Heart left ventricle (tissue), 16 donors: ENCODE measurements at regions not wholly inside any gene's neighbourhood (a gene's known extent, or its start where the extent isn't known, plus 50 kb on each side); places are given as distances from the start of the nearest gene placed in this dataset.

Source experiments
- ATAC-seq, 4 donors: fragments of 200-7000 bp; cut with Tn5 transposase; one replicate each; pipeline ENCODE4 v1.9.1; 2020 to 2022; ENCODE audit warnings: moderate library complexity in 4 of 4, mild to moderate bottlenecking in 3 of 4, moderate number of reproducible peaks in 1 of 4
- DNase-seq, 5 donors: peaks; one replicate each; pipeline ENCODE4 v3.0.0-alpha.2; 2020
- H3K27ac ChIP-seq, 12 donors: fragments of 200-600 bp; sonication (generic) in 4 of 12; one replicate each; pipeline versions ENCODE4 v1.5.0 to v1.8.0; 2016 to 2022; ENCODE audit warnings: mild to moderate bottlenecking in 2 of 12
- H3K27me3 ChIP-seq, 9 donors: fragments of 200-600 bp; sonication (generic) in 2 of 9; one replicate each; pipeline versions ENCODE4 v1.5.1 to v1.8.0; 2016 to 2022; ENCODE audit warnings: mild to moderate bottlenecking in 3 of 9
- H3K36me3 ChIP-seq, 9 donors: fragments of 200-600 bp; sonication (generic) in 2 of 9; one replicate each; pipeline versions ENCODE4 v1.5.0 to v1.8.0; 2018 to 2022; ENCODE audit warnings: mild to moderate bottlenecking in 2 of 9
- H3K4me1 ChIP-seq, 12 donors: fragments of 200-600 bp; sonication (generic) in 4 of 12; one replicate each; pipeline versions ENCODE4 v1.5.0 to v1.8.0; 2016 to 2022; ENCODE audit warnings: mild to moderate bottlenecking in 3 of 12
- H3K4me3 ChIP-seq, 12 donors: fragments of 200-600 bp; sonication (generic) in 4 of 12; one replicate each; pipeline versions ENCODE4 v1.5.0 to v1.8.0; 2017 to 2022; ENCODE audit warnings: mild to moderate bottlenecking in 9 of 12, moderate library complexity in 4 of 12
- H3K9me3 ChIP-seq, 12 donors: fragments of 200-600 bp; sonication (generic) in 4 of 12; one replicate each; pipeline versions ENCODE4 v1.5.0 to v1.8.0; 2016 to 2022; ENCODE audit warnings: mild to moderate bottlenecking in 1 of 12
- CTCF ChIP-seq, 12 donors: fragments of 200-600 bp; sonication (generic) in 4 of 12; IDR thresholded peaks; one replicate each; pipeline versions ENCODE4 v1.5.0 to v1.8.0; 2018 to 2022; ENCODE audit warnings: antibody characterized with exemption in 12 of 12, mild to moderate bottlenecking in 5 of 12
- POLR2A ChIP-seq, 2 donors: fragments of 450-650 bp; IDR thresholded peaks; one replicate each; pipeline ENCODE4 v1.6.1; 2017; ENCODE audit warnings: antibody characterized with exemption in 2 of 2, mild to moderate bottlenecking in 2 of 2, moderate library complexity in 2 of 2
- WGBS, 4 donors: extraction: QIAGEN DNeasy Blood & Tissue Kit in 2 of 4; methylation state at CpG; one replicate each; pipeline versions ENCODE4 v1.1.5 to v1.1.7; 2013 to 2018; 5-methylcytosine and 5-hydroxymethylcytosine counted together
- intact Hi-C, 10 donors: fragments of 100-400 bp; cut with DNase I; formaldehyde crosslinking; loops; one replicate each; pipeline versions ENCODE4 v1.11.1 to v1.14.2; 2022
- donor health status: ischemic (EF 13 %, LVEDD 7.1; RV severe dilation, severe dysfunction).
- donor health status: healthy with polysubstance abuse.
- donor health status: DM: no; HTN: yes; CAD: no.
- donor health status: DM: no; HTN: no; CAD: no.
- donor health status: ischemic (EF 25% LVEDD 6.9; RV normal size, moderate dysfunction).
- donor health status: ischemic (EF 25% LVEDD 5.7; RV mildly dilated, moderate dysfunction).
- donor health status: healthy.
- donor health status: DM: yes; HTN: yes; CAD: no.
- donor health status: ischemic (EF 35%, LVEDD 5.7; RV mildly dilated, moderate dysfunction).
- donor health status: nonischemic (EF 11% LVEDD 7.7; RV severe dilation, severe dysfunction).
- donor health status: DM: yes; HTN: yes; CAD: no.
- donor health status: PGD.
- donor health status: ischemic (EF 29% LVEDD 5.4; RV normal size, mild dysfunction).
- donor health status: nonischemic (EF 23%, LVEDD 6.1; RV moderate dilation, normal function).

DNA sequence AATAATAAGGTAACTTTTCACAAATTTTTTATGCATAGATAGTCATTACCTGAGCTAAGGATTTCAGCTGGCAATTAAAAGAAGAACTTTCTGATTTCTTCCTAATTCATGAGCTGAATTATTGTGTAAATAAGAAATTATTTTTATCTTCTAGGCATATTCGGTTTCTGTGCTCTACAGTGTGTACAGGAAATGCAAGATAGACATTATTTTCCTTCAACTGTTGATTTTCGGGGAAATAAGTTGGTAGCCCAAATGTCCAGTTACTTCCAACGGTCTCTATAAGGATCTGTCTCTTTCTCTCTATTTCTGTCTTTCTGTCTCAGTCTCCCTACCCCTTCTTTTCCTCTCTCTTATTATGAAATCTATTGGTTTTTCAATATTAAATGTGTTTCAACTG lies 137.3 kb upstream of the CLNK start:
- no peak for ATAC-seq
- no peaks in the 10 kb centered on the region for H3K27me3 ChIP-seq
- no peak overlapping the region for H3K27ac ChIP-seq
- TF ChIP-seq CTCF (IDR thresholded peaks at IDR 0.05) (no peak), POLR2A (IDR thresholded peaks at IDR 0.05) (no peak)
- no peaks in the 10 kb centered on the region for H3K4me1 ChIP-seq
- H3K9me3 ChIP-seq, result peaks cover 0 to 5% (median 0%) of the 10 kb centered on the region in 12 donors
- intact Hi-C loops, result no loop called here
- no peak for DNase-seq
- no peaks in the 10 kb centered on the region for H3K36me3 ChIP-seq
- no peak overlapping the region for H3K4me3 ChIP-seq
- 78 to 85% (median 82%) methylated on average over 3 of the region's 3 CpGs for WGBS, 4 donors

- H3K4me3 ChIP-seq, result no peak overlapping the region
- no peak for ATAC-seq
- 88 to 94% (median 91%) methylated on average over 8 of the region's 8 CpGs for WGBS, 4 donors
Observed at GRCh38 chr4:10816571-10816970, 132.0 kb upstream of the CLNK start.

DNA sequence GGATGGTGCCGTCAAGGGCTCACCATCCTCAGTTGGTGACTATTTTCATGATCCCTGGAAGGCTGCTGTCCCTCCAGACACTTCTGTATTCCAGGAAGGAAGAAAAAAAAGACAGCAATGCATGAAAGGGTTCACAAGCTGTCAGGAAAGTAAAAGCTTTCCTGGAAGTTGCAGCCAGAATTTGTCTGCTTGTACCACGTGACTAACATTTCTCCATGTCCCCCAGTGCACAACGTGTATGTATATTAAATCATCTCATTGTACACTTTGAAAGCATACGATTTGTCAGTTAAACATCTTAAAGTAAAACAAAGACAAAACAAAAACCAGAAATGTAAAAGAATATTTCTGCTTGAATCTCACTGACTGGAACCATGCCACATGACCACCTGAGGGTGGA lies 127.4 kb upstream of the CLNK start:
- WGBS, 4 donors, result 51 to 63% (median 56%) methylated on average over 4 of the region's 4 CpGs
- H3K27ac ChIP-seq, result no peak overlapping the region
- H3K36me3 ChIP-seq, result no peaks in the 10 kb centered on the region
- intact Hi-C loops, result no loop called here
- peaks cover 0 to 11% (median 0%) of the 10 kb centered on the region in 12 donors for H3K9me3 ChIP-seq
- H3K27me3 ChIP-seq, result no peaks in the 10 kb centered on the region
- peaks cover 0 to 3% (median 0%) of the 10 kb centered on the region in 12 donors for H3K4me1 ChIP-seq
- TF ChIP-seq POLR2A (IDR thresholded peaks at IDR 0.05) (no peak), CTCF (IDR thresholded peaks at IDR 0.05) (no peak)
- DNase-seq, result no peak
- no peak overlapping the region for H3K4me3 ChIP-seq
- no peak for ATAC-seq

More at GRCh38 chr4:10816571-10816970, 132.0 kb upstream of the CLNK start:
- no peak overlapping the region for H3K27ac ChIP-seq
- peaks cover 0 to 5% (median 0%) of the 10 kb centered on the region in 12 donors for H3K9me3 ChIP-seq
- H3K36me3 ChIP-seq, result no peaks in the 10 kb centered on the region
- H3K27me3 ChIP-seq, result no peaks in the 10 kb centered on the region
- H3K4me1 ChIP-seq, result peaks cover 0 to 3% (median 0%) of the 10 kb centered on the region in 12 donors
- TF ChIP-seq POLR2A (IDR thresholded peaks at IDR 0.05), result no peak
- intact Hi-C loops, result no loop called here
- no peak for DNase-seq

GRCh38 chr4:10810411-10810810 lies 125.8 kb upstream of the CLNK start:
- ATAC-seq (no peak), DNase-seq (no peak)
- no peaks in the 10 kb centered on the region for H3K36me3 ChIP-seq
- H3K27ac ChIP-seq, result no peak overlapping the region
- H3K4me1 ChIP-seq, result peaks cover 0 to 3% (median 0%) of the 10 kb centered on the region in 12 donors
- peaks cover 0 to 10% (median 0%) of the 10 kb centered on the region in 12 donors for H3K9me3 ChIP-seq
- WGBS, 4 donors, result 80 to 88% (median 83%) methylated on average over 7 of the region's 7 CpGs
- H3K4me3 ChIP-seq, result no peak overlapping the region
- intact Hi-C loops, result no loop called here
- TF ChIP-seq CTCF (IDR thresholded peaks at IDR 0.05) (no peak), POLR2A (IDR thresholded peaks at IDR 0.05) (no peak)
- no peaks in the 10 kb centered on the region for H3K27me3 ChIP-seq

DNA sequence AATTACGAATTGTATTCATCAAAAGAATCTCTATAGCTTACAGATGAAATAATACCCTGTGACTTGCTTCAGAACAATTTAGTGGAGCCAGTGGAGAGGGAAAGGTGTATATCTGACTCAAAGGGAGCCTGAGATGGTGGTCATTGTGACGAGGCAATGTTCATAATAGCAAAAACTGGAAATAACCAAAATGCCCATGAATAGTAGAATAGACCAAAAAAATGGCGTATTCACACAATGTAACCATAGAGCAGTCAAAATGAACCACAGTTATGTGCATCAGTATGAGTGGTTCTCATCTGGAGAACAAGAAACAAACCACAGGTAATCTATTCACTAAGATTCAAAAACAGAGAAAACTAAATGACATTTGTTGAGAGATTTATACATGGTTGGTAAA lies 125.3 kb upstream of the CLNK start:
- Histone ChIP-seq H3K4me3 (no peak overlapping the region), H3K4me1 (peaks cover 0 to 3% (median 0%) of the 10 kb centered on the region in 12 donors), H3K9me3 (peaks cover 0 to 10% (median 0%) of the 10 kb centered on the region in 12 donors), H3K27ac (no peak overlapping the region), H3K36me3 (no peaks in the 10 kb centered on the region), H3K27me3 (no peaks in the 10 kb centered on the region)
- 79 to 87% (median 82%) methylated on average over 3 of the region's 3 CpGs for WGBS, 4 donors
- no peak for DNase-seq
- intact Hi-C loops, result no loop called here
- TF ChIP-seq CTCF (IDR thresholded peaks at IDR 0.05) (no peak), POLR2A (IDR thresholded peaks at IDR 0.05) (no peak)
- ATAC-seq, result no peak
